K562 (cell line): ENCODE measurements at regions not wholly inside any gene's neighbourhood (a gene's known extent, or its start where the extent isn't known, plus 50 kb on each side); places are given as distances from the start of the nearest gene placed in this dataset.
A peak's percentile ranks its signal among the peaks of the same experiment; 100 is the strongest.

Experiments used
- ARNT ChIP-seq, 2 experiments: fragments of 450-650 bp; IDR thresholded peaks; 2 replicates each; pipeline ENCODE4 v1.6.1; 2016; ENCODE audit warnings: mild to moderate bottlenecking in 1 of 2
- GATAD2B ChIP-seq: fragments of 450-650 bp; IDR thresholded peaks from 2 replicates; pipeline ENCODE4 v1.6.1; 2017; ENCODE audit warnings: mild to moderate bottlenecking, borderline replicate concordance
- KLF1 ChIP-seq: fragments of 450-650 bp; IDR thresholded peaks from 2 replicates; pipeline ENCODE4 v1.6.1; 2016; ENCODE audit warnings: missing genetic modification characterization, missing compliant biosample characterization
- NUFIP1 ChIP-seq: fragments of 450-650 bp; IDR thresholded peaks from 2 replicates; pipeline ENCODE4 v1.6.1; 2018; ENCODE audit not compliant: partially characterized antibody
- PTRF ChIP-seq: fragments of 450-650 bp; IDR thresholded peaks from 2 replicates; pipeline ENCODE4 v1.6.1; 2016; ENCODE audit warnings: mild to moderate bottlenecking, missing genetic modification characterization, missing compliant biosample characterization
- RUNX1 ChIP-seq: sonication (generic); IDR thresholded peaks from 2 replicates; pipeline ENCODE4 v1.6.1; 2016; ENCODE audit warnings: antibody characterized with exemption, low read depth
- SIN3A ChIP-seq, 2 experiments: fragments of 150-350 bp in 1 of 2; IDR thresholded peaks; 2 replicates each; pipeline ENCODE4 v1.6.1; 2011 to 2016; ENCODE audit warnings: borderline replicate concordance in 2 of 2, low read depth in 2 of 2, low read length in 2 of 2, mild to moderate bottlenecking in 2 of 2, moderate library complexity in 2 of 2; ENCODE audit not compliant: control insufficient read depth in 1 of 2
- SMARCA5 ChIP-seq: fragments of 450-650 bp; IDR thresholded peaks from 2 replicates; pipeline ENCODE4 v1.6.1; 2016
- TEAD1 ChIP-seq, 2 experiments: fragments of 450-650 bp in 1 of 2; sonication (generic) in 1 of 2; formaldehyde crosslinking; IDR thresholded peaks; 2 replicates each; pipeline versions ENCODE4 v1.4.0 to v1.8.0; 2020 to 2022; ENCODE audit warnings: mild to moderate bottlenecking in 2 of 2, missing genetic modification reagents in 1 of 2
- YY1 ChIP-seq, 3 experiments: IDR thresholded peaks; 2 replicates each; pipeline ENCODE4 v1.6.1; 2011; ENCODE audit warnings: low read length in 2 of 3, mild to moderate bottlenecking in 2 of 3, moderate library complexity in 2 of 3, borderline replicate concordance in 1 of 3, control low read depth in 1 of 3, low read depth in 1 of 3; ENCODE audit not compliant: insufficient read depth in 3 of 3, insufficient replicate concordance in 2 of 3, control insufficient read depth in 1 of 3, insufficient read length in 1 of 3; ENCODE audit errors: extremely low read depth in 1 of 3
- ZFX ChIP-seq: sonication (generic); formaldehyde crosslinking; IDR thresholded peaks from 2 replicates; pipeline ENCODE4 v1.8.0; 2022; ENCODE audit warnings: mild to moderate bottlenecking, missing genetic modification reagents, moderate library complexity
- ZNF232 ChIP-seq: sonication (generic); formaldehyde crosslinking; IDR thresholded peaks from 2 replicates; pipeline ENCODE4 v1.8.0; 2022; ENCODE audit warnings: mild to moderate bottlenecking, missing genetic modification reagents
- ZNF347 ChIP-seq: fragments of 450-650 bp; formaldehyde crosslinking; IDR thresholded peaks from 2 replicates; pipeline ENCODE4 v1.4.0; 2020; ENCODE audit warnings: low read depth, mild to moderate bottlenecking, moderate library complexity
- ZNF785 ChIP-seq: fragments of 250-450 bp; sonication (Bioruptor Pico); IDR thresholded peaks from 2 replicates; pipeline ENCODE4 v1.4.0; 2020; ENCODE audit warnings: mild to moderate bottlenecking
- TF ChIP-seq, protein P1 (sequence below): fragments of 450-650 bp; IDR thresholded peaks from 2 replicates; pipeline ENCODE4 v1.6.1; 2016; ENCODE audit warnings: missing biosample characterization, missing genetic modification characterization
- TF ChIP-seq, protein P2 (sequence below): sonication (generic); formaldehyde crosslinking; IDR thresholded peaks from 2 replicates; pipeline ENCODE4 v1.8.0; 2023; ENCODE audit warnings: mild to moderate bottlenecking, missing genetic modification reagents
- TF ChIP-seq, protein P3 (sequence below): fragments of 250-450 bp; sonication (Bioruptor Pico); IDR thresholded peaks from 2 replicates; pipeline ENCODE4 v1.8.0; 2022; ENCODE audit warnings: inconsistent platforms, mild to moderate bottlenecking, moderate library complexity, borderline replicate concordance
- TF ChIP-seq, protein P4 (sequence below): fragments of 200-800 bp; sonication (Bioruptor generic); IDR thresholded peaks from 2 replicates; pipeline ENCODE4 v1.6.1; 2017; ENCODE audit warnings: missing genetic modification characterization, missing compliant biosample characterization
- TF ChIP-seq, protein P5 (sequence below): fragments of 450-650 bp; formaldehyde crosslinking; conservative IDR thresholded peaks from 2 replicates; pipeline ENCODE4 v1.4.0; 2022; ENCODE audit warnings: mild to moderate bottlenecking, missing genetic modification characterization
- TF ChIP-seq, protein P6 (sequence below): IDR thresholded peaks from 2 replicates; pipeline ENCODE4 v1.6.1; 2016; ENCODE audit warnings: missing genetic modification characterization, missing compliant biosample characterization

DNA sequence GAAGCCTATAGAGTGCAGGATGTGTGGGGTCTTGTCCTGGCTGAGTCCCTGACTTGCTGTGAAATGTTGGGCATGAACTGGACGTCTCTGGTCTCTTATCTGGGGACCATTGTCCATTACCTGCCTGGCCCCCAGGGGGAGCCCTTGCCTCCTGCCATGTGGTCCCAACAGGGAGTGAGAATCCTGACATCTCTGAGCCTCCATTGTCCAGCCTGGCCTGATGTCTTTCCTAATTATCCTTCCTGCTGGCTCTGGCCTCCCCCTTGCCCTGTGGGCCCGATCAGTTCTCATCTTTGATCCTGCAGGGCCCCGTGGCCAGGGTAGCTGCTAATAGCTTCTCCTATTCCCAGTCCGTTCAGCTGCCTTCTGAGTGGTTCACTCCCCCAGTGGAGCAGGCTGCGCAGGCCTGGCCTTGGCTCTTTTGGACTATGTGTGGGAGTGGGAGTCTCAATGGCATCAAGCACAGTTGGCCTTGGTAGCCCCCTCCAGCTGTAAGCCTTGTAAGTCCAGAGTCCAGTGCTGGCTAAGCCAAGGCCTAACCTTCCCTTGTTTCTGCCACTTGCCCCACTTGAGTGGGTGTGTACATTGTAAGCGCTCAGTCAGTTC, 77.9 kb upstream of the RALY start (continued):
- TF ChIP-seq, protein P1, sequence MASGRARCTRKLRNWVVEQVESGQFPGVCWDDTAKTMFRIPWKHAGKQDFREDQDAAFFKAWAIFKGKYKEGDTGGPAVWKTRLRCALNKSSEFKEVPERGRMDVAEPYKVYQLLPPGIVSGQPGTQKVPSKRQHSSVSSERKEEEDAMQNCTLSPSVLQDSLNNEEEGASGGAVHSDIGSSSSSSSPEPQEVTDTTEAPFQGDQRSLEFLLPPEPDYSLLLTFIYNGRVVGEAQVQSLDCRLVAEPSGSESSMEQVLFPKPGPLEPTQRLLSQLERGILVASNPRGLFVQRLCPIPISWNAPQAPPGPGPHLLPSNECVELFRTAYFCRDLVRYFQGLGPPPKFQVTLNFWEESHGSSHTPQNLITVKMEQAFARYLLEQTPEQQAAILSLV: no peak
- TF ChIP-seq ZNF785 (CRISPR knock-in tag) (no peak), ARNT (IDR thresholded peaks at IDR 0.05) (no peak), YY1 (IDR thresholded peaks at IDR 0.05; ENCODE audit: borderline replicate concordance in 1 of 3, control insufficient read depth in 1 of 3, extremely low read depth in 1 of 3, insufficient read depth in 3 of 3, insufficient read length in 1 of 3, insufficient replicate concordance in 2 of 3, low read depth in 1 of 3, low read length in 2 of 3) (peak in 2 of 3 experiments; percentile 12 to 30), GATAD2B (no peak), ZFX (CRISPR knock-in tag) (no peak), SIN3A (IDR thresholded peaks at IDR 0.05; ENCODE audit: borderline replicate concordance in 2 of 2, control insufficient read depth in 1 of 2, low read depth in 2 of 2, low read length in 2 of 2) (no peak), ZNF232 (no peak), KLF1 (tag) (no peak), RUNX1 (no peak), PTRF (tag) (no peak), ZNF347 (CRISPR knock-in tag) (no peak), SMARCA5 (peak; percentile 93), NUFIP1 (no peak), TEAD1 (CRISPR knock-in tag; IDR thresholded peaks at IDR 0.05) (no peak)
- TF ChIP-seq, protein P2, sequence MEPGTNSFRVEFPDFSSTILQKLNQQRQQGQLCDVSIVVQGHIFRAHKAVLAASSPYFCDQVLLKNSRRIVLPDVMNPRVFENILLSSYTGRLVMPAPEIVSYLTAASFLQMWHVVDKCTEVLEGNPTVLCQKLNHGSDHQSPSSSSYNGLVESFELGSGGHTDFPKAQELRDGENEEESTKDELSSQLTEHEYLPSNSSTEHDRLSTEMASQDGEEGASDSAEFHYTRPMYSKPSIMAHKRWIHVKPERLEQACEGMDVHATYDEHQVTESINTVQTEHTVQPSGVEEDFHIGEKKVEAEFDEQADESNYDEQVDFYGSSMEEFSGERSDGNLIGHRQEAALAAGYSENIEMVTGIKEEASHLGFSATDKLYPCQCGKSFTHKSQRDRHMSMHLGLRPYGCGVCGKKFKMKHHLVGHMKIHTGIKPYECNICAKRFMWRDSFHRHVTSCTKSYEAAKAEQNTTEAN (CRISPR knock-in tag): no peak
- TF ChIP-seq, protein P3, sequence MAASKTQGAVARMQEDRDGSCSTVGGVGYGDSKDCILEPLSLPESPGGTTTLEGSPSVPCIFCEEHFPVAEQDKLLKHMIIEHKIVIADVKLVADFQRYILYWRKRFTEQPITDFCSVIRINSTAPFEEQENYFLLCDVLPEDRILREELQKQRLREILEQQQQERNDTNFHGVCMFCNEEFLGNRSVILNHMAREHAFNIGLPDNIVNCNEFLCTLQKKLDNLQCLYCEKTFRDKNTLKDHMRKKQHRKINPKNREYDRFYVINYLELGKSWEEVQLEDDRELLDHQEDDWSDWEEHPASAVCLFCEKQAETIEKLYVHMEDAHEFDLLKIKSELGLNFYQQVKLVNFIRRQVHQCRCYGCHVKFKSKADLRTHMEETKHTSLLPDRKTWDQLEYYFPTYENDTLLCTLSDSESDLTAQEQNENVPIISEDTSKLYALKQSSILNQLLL (CRISPR knock-in tag): no peak
- TF ChIP-seq, protein P4, sequence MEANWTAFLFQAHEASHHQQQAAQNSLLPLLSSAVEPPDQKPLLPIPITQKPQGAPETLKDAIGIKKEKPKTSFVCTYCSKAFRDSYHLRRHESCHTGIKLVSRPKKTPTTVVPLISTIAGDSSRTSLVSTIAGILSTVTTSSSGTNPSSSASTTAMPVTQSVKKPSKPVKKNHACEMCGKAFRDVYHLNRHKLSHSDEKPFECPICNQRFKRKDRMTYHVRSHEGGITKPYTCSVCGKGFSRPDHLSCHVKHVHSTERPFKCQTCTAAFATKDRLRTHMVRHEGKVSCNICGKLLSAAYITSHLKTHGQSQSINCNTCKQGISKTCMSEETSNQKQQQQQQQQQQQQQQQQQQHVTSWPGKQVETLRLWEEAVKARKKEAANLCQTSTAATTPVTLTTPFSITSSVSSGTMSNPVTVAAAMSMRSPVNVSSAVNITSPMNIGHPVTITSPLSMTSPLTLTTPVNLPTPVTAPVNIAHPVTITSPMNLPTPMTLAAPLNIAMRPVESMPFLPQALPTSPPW (CRISPR knock-in tag): no peak
- TF ChIP-seq, protein P5, sequence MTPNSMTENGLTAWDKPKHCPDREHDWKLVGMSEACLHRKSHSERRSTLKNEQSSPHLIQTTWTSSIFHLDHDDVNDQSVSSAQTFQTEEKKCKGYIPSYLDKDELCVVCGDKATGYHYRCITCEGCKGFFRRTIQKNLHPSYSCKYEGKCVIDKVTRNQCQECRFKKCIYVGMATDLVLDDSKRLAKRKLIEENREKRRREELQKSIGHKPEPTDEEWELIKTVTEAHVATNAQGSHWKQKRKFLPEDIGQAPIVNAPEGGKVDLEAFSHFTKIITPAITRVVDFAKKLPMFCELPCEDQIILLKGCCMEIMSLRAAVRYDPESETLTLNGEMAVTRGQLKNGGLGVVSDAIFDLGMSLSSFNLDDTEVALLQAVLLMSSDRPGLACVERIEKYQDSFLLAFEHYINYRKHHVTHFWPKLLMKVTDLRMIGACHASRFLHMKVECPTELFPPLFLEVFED (CRISPR knock-in tag): no peak
- TF ChIP-seq, protein P6, sequence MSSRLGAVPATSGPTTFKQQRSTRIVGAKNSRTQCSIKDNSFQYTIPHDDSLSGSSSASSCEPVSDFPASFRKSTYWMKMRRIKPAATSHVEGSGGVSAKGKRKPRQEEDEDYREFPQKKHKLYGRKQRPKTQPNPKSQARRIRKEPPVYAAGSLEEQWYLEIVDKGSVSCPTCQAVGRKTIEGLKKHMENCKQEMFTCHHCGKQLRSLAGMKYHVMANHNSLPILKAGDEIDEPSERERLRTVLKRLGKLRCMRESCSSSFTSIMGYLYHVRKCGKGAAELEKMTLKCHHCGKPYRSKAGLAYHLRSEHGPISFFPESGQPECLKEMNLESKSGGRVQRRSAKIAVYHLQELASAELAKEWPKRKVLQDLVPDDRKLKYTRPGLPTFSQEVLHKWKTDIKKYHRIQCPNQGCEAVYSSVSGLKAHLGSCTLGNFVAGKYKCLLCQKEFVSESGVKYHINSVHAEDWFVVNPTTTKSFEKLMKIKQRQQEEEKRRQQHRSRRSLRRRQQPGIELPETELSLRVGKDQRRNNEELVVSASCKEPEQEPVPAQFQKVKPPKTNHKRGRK (tag): no peak
